ENCODE measurements at regions not wholly inside any gene's neighbourhood (a gene's known extent, or its start where the extent isn't known, plus 50 kb on each side); places are given as distances from the start of the nearest gene placed in this dataset.

GRCh38 chr2:5974477-5974876 lies 282.3 kb downstream of the SOX11 start:
- CTCF ChIA-PET (ENCODE audit: low intra/inter-chr PET ratio, low total read pairs) = no interaction called here
- 10% methylated on average over 6 of the region's 6 CpGs for WGBS (ENCODE audit: low lambda C conversion rate)
- FAIRE-seq = no peak
- TF ChIP-seq ZBTB38 (CRISPR knock-in tag; IDR thresholded peaks at IDR 0.05) (no peak), ZNF615 (CRISPR knock-in tag; IDR thresholded peaks at IDR 0.05; ENCODE audit: borderline replicate concordance) (no peak), ZNF619 (CRISPR knock-in tag; IDR thresholded peaks at IDR 0.05) (no peak), ZNF34 (CRISPR knock-in tag; IDR thresholded peaks at IDR 0.05; ENCODE audit: borderline replicate concordance) (no peak), CENPBD1 (CRISPR knock-in tag; IDR thresholded peaks at IDR 0.05; ENCODE audit: borderline replicate concordance, low read depth) (no peak), SP4 (CRISPR knock-in tag; IDR thresholded peaks at IDR 0.05) (no peak), MBD4 (IDR thresholded peaks at IDR 0.05; ENCODE audit: borderline replicate concordance, low read length) (no peak), ZNF749 (CRISPR knock-in tag; IDR thresholded peaks at IDR 0.05; ENCODE audit: borderline replicate concordance) (no peak), FOXA1 (IDR thresholded peaks at IDR 0.05) (no peak), FOXA1 (CRISPR knock-in tag; IDR thresholded peaks at IDR 0.05) (no peak), ZNF710 (CRISPR knock-in tag; IDR thresholded peaks at IDR 0.05; ENCODE audit: borderline replicate concordance) (no peak), ZBTB40 (IDR thresholded peaks at IDR 0.05) (no peak), ZBTB40 (CRISPR knock-in tag; IDR thresholded peaks at IDR 0.05) (no peak), ZNF331 (CRISPR knock-in tag; IDR thresholded peaks at IDR 0.05) (no peak), ZNF781 (CRISPR knock-in tag; IDR thresholded peaks at IDR 0.05; ENCODE audit: borderline replicate concordance, not compliant biosample characterization) (no peak), MIER2 (CRISPR knock-in tag; IDR thresholded peaks at IDR 0.05) (no peak)

More at GRCh38 chr2:5974477-5974876, 282.3 kb downstream of the SOX11 start:
- ATAC-seq (no peak), DNase-seq (ENCODE audit: low spot score) (no peak)
- no peak overlapping the region for H3K9ac ChIP-seq (ENCODE audit: insufficient read depth, low read depth, low read length)
- H3K79me2 ChIP-seq (ENCODE audit: insufficient read depth, low read length) = no peaks in the 10 kb centered on the region
- H2AFZ ChIP-seq (ENCODE audit: low read length) = no peak overlapping the region
- in situ Hi-C loops (cut with HindIII; ENCODE audit: extremely low pct_ligation_motif_present, low pct_unique_long_range_greater_than_20kb) (no loop called here), intact Hi-C loops (cut with micrococcal nuclease; ENCODE audit: unreplicated experiment) (no loop called here)
- no peaks in the 10 kb centered on the region for H3K4me1 ChIP-seq (ENCODE audit: insufficient read depth, low read length)
- peaks cover 26% of the 10 kb centered on the region for H3K9me3 ChIP-seq (ENCODE audit: low read length)
- no peak overlapping the region for H3K4me3 ChIP-seq (replicated peaks in 1 of 3; ENCODE audit: insufficient read depth in 1 of 3, low read depth in 2 of 3, low read length in 3 of 3)
- POLR2A ChIA-PET = no interaction called here
- no TSS peak for BruUV-seq (replicated peaks)
- no peak overlapping the region for H3K4me2 ChIP-seq (ENCODE audit: low read depth, low read length)
- no peak overlapping the region for H3K27ac ChIP-seq (ENCODE audit: extremely low read length, insufficient read depth, low read length)
- no peaks in the 10 kb centered on the region for H3K27me3 ChIP-seq (ENCODE audit: control insufficient read depth in 1 of 2, insufficient read depth in 2 of 2, low read length in 2 of 2)
- no peaks in the 10 kb centered on the region for H4K20me1 ChIP-seq (ENCODE audit: insufficient read depth, low read length)
- H3K36me3 ChIP-seq (replicated peaks in 1 of 2; ENCODE audit: control insufficient read depth in 1 of 2, insufficient read depth in 2 of 2, low read length in 2 of 2) = no peaks in the 10 kb centered on the region

All from HepG2 (cell line).